HepG2 (cell line): ENCODE measurements at regions not wholly inside any gene's neighbourhood (a gene's known extent, or its start where the extent isn't known, plus 50 kb on each side); places are given as distances from the start of the nearest gene placed in this dataset.

Experiments used
- ARNT2 ChIP-seq: sonication (generic); formaldehyde crosslinking; IDR thresholded peaks from 2 replicates; pipeline ENCODE4 v1.8.0; 2022; ENCODE audit warnings: mild to moderate bottlenecking, low read depth, missing genetic modification reagents, moderate library complexity
- CBX1 ChIP-seq: IDR thresholded peaks from one replicate; pipeline ENCODE4 v1.6.1; 2016; ENCODE audit warnings: antibody characterized with exemption, low read depth
- CBX2 ChIP-seq, 2 experiments: fragments of 200-600 bp in 1 of 2; sonication (generic); formaldehyde crosslinking in 1 of 2; IDR thresholded peaks; 2 replicates each; pipeline versions ENCODE4 v1.7.0 to v1.8.1; 2018 to 2022; ENCODE audit warnings: low read depth in 2 of 2, low read length in 1 of 2, mild to moderate bottlenecking in 1 of 2, missing genetic modification reagents in 1 of 2
- CCDC6 ChIP-seq: sonication (generic); formaldehyde crosslinking; IDR thresholded peaks from 2 replicates; pipeline ENCODE4 v1.8.1; 2022; ENCODE audit warnings: mild to moderate bottlenecking, missing genetic modification reagents, moderate library complexity
- CEBPB ChIP-seq: IDR thresholded peaks from 2 replicates; pipeline ENCODE4 v1.6.1; 2011; ENCODE audit warnings: low read depth, low read length, improper control_type of control experiment, borderline replicate concordance
- HOXA3 ChIP-seq: sonication (generic); formaldehyde crosslinking; IDR thresholded peaks from 2 replicates; pipeline ENCODE4 v1.5.0; 2020; ENCODE audit warnings: missing genetic modification reagents
- NR2F2 ChIP-seq: IDR thresholded peaks from 2 replicates; pipeline ENCODE4 v1.6.1; 2012; ENCODE audit warnings: low read depth, inconsistent platforms, borderline replicate concordance
- PHF21A ChIP-seq: sonication (generic); formaldehyde crosslinking; IDR thresholded peaks from 2 replicates; pipeline ENCODE4 v1.5.0; 2020; ENCODE audit warnings: mild to moderate bottlenecking, missing genetic modification reagents
- RAD21 ChIP-seq: fragments of 450-650 bp; formaldehyde crosslinking; IDR thresholded peaks from 2 replicates; pipeline ENCODE4 v1.5.0; 2020; ENCODE audit warnings: mild to moderate bottlenecking
- SIN3B ChIP-seq: fragments of 150-350 bp; IDR thresholded peaks from 2 replicates; pipeline ENCODE4 v1.6.1; 2014; ENCODE audit warnings: low read length
- SOX13 ChIP-seq, 3 experiments: fragments of 450-650 bp in 1 of 3; sonication (generic) in 1 of 3; formaldehyde crosslinking in 1 of 3; IDR thresholded peaks in 2 of 3; conservative IDR thresholded peaks in 1 of 3; 2 replicates each; pipeline versions ENCODE4 v1.5.0 to v1.6.1; 2016 to 2020; ENCODE audit warnings: antibody characterized with exemption in 1 of 3, mild to moderate bottlenecking in 1 of 3, missing compliant biosample characterization in 1 of 3, missing genetic modification reagents in 1 of 3, moderate library complexity in 1 of 3
- TCF12 ChIP-seq, 2 experiments: fragments of 450-650 bp in 1 of 2; sonication (generic) in 1 of 2; formaldehyde crosslinking in 1 of 2; IDR thresholded peaks; 2 replicates each; pipeline versions ENCODE4 v1.6.1 to v1.8.0; 2017 to 2022; ENCODE audit warnings: antibody characterized with exemption in 1 of 2, mild to moderate bottlenecking in 1 of 2, missing genetic modification reagents in 1 of 2, moderate library complexity in 1 of 2
- ZBTB7A ChIP-seq: sonication (generic); formaldehyde crosslinking; IDR thresholded peaks from 2 replicates; pipeline ENCODE4 v1.8.0; 2022; ENCODE audit warnings: mild to moderate bottlenecking, missing genetic modification reagents
- ZC3H4 ChIP-seq: sonication (generic); formaldehyde crosslinking; IDR thresholded peaks from 2 replicates; pipeline ENCODE4 v1.4.0; 2020; ENCODE audit warnings: missing genetic modification reagents, borderline replicate concordance
- ZFP36L1 ChIP-seq: sonication (generic); formaldehyde crosslinking; IDR thresholded peaks from 2 replicates; pipeline ENCODE4 v1.8.0; 2022; ENCODE audit warnings: mild to moderate bottlenecking, missing genetic modification reagents, moderate library complexity
- ZNF260 ChIP-seq: sonication (generic); formaldehyde crosslinking; IDR thresholded peaks from 2 replicates; pipeline ENCODE4 v1.4.0; 2020; ENCODE audit warnings: missing genetic modification reagents, low read depth, mild to moderate bottlenecking, borderline replicate concordance
- ZNF547 ChIP-seq: sonication (generic); formaldehyde crosslinking; IDR thresholded peaks from 2 replicates; pipeline ENCODE4 v1.5.1; 2020; ENCODE audit warnings: mild to moderate bottlenecking, missing genetic modification reagents
- ZNF776 ChIP-seq: sonication (generic); formaldehyde crosslinking; IDR thresholded peaks from 2 replicates; pipeline ENCODE4 v1.4.0; 2020; ENCODE audit warnings: mild to moderate bottlenecking, missing genetic modification reagents
- ZSCAN21 ChIP-seq: sonication (generic); formaldehyde crosslinking; IDR thresholded peaks from 2 replicates; pipeline ENCODE4 v1.8.0; 2022; ENCODE audit warnings: mild to moderate bottlenecking, missing genetic modification reagents, moderate library complexity, borderline replicate concordance
- TF ChIP-seq, protein P1 (sequence below): sonication (generic); formaldehyde crosslinking; IDR thresholded peaks from 2 replicates; pipeline ENCODE4; 2020; ENCODE audit warnings: missing genetic modification reagents, mild to moderate bottlenecking, borderline replicate concordance
- TF ChIP-seq, protein P2 (sequence below): sonication (generic); formaldehyde crosslinking; IDR thresholded peaks from 2 replicates; pipeline ENCODE4 v1.4.0; 2020; ENCODE audit warnings: mild to moderate bottlenecking, missing genetic modification reagents, borderline replicate concordance

DNA sequence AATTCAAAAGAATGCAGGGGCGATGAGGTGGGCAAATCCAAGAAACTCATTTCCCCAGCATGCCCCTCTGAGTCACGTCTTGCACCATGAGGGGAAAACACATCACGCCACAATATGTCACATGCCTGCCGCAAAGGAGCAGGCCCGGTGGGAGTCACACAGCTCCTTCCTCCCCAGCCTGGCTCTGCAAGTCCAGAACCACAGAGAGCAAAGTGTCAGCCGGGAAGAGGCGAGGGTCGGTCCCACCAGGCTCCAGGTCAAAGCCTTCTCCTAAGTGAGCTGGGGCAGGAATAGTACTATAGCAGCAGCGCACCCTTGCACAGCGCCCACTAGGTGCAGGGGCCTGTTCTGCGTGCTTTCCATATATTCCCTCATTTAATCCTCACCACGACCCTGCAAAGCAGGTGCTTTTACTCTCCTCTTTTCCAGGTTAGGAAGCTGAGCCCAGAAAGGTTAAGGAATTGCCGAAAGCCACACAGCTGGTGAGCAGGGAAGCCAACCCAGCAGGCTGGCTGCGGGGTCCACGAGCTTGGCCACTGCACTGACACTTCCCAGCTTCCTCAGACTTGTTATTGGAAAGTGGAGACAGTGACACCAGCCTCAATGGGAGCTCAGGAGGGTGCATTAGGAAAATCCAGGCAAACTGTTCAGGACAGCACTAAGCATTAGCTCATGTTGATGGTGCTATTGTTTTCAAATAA is 94.0 kb upstream of the ZMIZ1 start (continued):
- TF ChIP-seq, protein P1, sequence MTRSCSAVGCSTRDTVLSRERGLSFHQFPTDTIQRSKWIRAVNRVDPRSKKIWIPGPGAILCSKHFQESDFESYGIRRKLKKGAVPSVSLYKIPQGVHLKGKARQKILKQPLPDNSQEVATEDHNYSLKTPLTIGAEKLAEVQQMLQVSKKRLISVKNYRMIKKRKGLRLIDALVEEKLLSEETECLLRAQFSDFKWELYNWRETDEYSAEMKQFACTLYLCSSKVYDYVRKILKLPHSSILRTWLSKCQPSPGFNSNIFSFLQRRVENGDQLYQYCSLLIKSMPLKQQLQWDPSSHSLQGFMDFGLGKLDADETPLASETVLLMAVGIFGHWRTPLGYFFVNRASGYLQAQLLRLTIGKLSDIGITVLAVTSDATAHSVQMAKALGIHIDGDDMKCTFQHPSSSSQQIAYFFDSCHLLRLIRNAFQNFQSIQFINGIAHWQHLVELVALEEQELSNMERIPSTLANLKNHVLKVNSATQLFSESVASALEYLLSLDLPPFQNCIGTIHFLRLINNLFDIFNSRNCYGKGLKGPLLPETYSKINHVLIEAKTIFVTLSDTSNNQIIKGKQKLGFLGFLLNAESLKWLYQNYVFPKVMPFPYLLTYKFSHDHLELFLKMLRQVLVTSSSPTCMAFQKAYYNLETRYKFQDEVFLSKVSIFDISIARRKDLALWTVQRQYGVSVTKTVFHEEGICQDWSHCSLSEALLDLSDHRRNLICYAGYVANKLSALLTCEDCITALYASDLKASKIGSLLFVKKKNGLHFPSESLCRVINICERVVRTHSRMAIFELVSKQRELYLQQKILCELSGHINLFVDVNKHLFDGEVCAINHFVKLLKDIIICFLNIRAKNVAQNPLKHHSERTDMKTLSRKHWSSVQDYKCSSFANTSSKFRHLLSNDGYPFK (CRISPR knock-in tag): 0 out of 2 replicates have a peak, but pooled peaks have one; percentile 34
- TF ChIP-seq CBX1 (peak; percentile 40), ZNF776 (CRISPR knock-in tag) (peak; percentile 69; the same call in 1 of the 2 replicates), ARNT2 (no peak), TCF12 (IDR thresholded peaks at IDR 0.05) (no peak), TCF12 (CRISPR knock-in tag; IDR thresholded peaks at IDR 0.05) (peak; percentile 71; the same call in 1 of the 2 replicates), PHF21A (peak; percentile 54), RAD21 (CRISPR knock-in tag) (peak; percentile 72), SOX13 (IDR thresholded peaks at IDR 0.05) (no peak), SOX13 (CRISPR knock-in tag; conservative IDR thresholded peaks at IDR 0.05 in 1 of 2, IDR thresholded peaks at IDR 0.05 in 1 of 2) (peak in 1 of 2 experiments; percentile 42; a peak in 2 of 4 replicates), ZNF547 (CRISPR knock-in tag) (no peak), ZBTB7A (CRISPR knock-in tag) (peak; percentile 80; the same call in 1 of the 2 replicates), NR2F2 (no peak), ZFP36L1 (CRISPR knock-in tag) (peak; percentile 56; the same call in 1 of the 2 replicates), ZSCAN21 (peak; percentile 60; the same call in 1 of the 2 replicates), ZNF260 (CRISPR knock-in tag) (no peak), HOXA3 (CRISPR knock-in tag) (peak; percentile 68; the same call in 1 of the 2 replicates), ZC3H4 (CRISPR knock-in tag) (peak; percentile 35; the same call in 1 of the 2 replicates), CEBPB (0 out of 2 replicates have a peak, but pooled peaks have one; percentile 26), SIN3B (0 out of 2 replicates have a peak, but pooled peaks have one; percentile 40), CBX2 (IDR thresholded peaks at IDR 0.05; ENCODE audit: low read depth, low read length) (no peak), CBX2 (CRISPR knock-in tag; IDR thresholded peaks at IDR 0.05; ENCODE audit: low read depth) (no peak), CCDC6 (CRISPR knock-in tag) (peak; percentile 29; the same call in 1 of the 2 replicates)
- TF ChIP-seq, protein P2, sequence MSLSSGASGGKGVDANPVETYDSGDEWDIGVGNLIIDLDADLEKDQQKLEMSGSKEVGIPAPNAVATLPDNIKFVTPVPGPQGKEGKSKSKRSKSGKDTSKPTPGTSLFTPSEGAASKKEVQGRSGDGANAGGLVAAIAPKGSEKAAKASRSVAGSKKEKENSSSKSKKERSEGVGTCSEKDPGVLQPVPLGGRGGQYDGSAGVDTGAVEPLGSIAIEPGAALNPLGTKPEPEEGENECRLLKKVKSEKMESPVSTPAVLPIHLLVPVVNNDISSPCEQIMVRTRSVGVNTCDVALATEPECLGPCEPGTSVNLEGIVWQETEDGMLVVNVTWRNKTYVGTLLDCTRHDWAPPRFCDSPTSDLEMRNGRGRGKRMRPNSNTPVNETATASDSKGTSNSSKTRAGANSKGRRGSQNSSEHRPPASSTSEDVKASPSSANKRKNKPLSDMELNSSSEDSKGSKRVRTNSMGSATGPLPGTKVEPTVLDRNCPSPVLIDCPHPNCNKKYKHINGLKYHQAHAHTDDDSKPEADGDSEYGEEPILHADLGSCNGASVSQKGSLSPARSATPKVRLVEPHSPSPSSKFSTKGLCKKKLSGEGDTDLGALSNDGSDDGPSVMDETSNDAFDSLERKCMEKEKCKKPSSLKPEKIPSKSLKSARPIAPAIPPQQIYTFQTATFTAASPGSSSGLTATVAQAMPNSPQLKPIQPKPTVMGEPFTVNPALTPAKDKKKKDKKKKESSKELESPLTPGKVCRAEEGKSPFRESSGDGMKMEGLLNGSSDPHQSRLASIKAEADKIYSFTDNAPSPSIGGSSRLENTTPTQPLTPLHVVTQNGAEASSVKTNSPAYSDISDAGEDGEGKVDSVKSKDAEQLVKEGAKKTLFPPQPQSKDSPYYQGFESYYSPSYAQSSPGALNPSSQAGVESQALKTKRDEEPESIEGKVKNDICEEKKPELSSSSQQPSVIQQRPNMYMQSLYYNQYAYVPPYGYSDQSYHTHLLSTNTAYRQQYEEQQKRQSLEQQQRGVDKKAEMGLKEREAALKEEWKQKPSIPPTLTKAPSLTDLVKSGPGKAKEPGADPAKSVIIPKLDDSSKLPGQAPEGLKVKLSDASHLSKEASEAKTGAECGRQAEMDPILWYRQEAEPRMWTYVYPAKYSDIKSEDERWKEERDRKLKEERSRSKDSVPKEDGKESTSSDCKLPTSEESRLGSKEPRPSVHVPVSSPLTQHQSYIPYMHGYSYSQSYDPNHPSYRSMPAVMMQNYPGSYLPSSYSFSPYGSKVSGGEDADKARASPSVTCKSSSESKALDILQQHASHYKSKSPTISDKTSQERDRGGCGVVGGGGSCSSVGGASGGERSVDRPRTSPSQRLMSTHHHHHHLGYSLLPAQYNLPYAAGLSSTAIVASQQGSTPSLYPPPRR (CRISPR knock-in tag): peak; percentile 32; the same call in 1 of the 2 replicates
